Glomerular visceral epithelial cell (primary cell): ENCODE measurements at regions not wholly inside any gene's neighbourhood (a gene's known extent, or its start where the extent isn't known, plus 50 kb on each side); places are given as distances from the start of the nearest gene placed in this dataset.

Experiments used
- DNase-seq: peaks from one replicate; pipeline ENCODE4 v3.0.0-alpha.2; 2016; ENCODE audit errors: extremely low spot score

DNA sequence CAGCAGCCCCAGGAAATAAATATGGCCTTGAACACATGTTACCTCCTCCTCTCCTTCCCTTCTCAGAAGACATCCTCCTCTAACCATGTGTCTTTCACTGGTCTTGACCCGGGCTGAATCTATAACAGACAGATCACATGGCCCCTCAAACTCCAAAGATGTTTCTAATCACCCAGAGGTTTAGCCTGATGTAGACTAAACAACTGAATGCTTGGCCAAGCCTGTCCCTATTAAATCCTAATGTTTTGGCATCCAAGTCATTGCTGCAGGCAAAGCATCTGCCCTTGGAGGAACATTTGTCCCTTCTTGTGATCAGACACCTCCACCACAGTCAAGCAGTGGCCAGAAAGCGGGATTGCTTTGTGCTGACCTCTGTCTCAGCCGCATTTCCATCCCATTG is 65.5 kb downstream of the ANKRD60 start:
- DNase-seq, result no peak

- no peak for DNase-seq
These were observed 67.3 kb downstream of the ANKRD60 start for GRCh38 chr20:58161192-58161591.

DNA sequence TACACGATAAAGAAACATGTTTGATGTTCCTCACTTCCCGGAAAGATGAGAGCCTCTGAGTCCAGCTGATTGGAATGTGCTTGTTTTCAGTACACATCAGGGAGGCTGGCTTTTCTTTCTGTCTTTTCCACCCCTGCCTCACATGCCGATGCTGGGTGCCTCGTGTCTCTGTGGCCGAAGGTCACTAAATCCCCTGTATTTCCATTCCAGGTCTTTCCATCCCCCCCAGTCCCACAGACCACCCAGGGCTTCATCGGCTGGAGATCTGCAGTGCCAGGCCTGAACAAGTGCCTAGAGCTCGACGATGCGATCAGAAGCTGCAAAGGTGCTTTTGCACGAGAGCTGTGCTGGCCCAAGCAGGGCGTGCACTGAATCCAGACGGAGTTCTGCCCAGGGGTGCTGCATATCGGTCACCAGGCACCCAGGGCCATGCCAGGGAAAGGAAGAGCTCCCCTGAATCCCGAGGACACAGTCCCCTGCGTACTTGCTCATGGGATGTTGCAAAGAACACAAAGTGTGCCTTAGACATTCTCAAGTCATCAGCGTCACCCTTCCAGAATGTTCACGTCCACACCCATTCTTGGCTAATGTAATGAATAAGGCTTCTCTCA is 67.9 kb downstream of the ANKRD60 start:
- DNase-seq, result no peak

- DNase-seq, result no peak
These were observed 73.1 kb downstream of the ANKRD60 start for GRCh38 chr20:58155148-58155925.

GRCh38 chr20:58154113-58154512 is 74.3 kb downstream of the ANKRD60 start:
- DNase-seq, result no peak

DNA sequence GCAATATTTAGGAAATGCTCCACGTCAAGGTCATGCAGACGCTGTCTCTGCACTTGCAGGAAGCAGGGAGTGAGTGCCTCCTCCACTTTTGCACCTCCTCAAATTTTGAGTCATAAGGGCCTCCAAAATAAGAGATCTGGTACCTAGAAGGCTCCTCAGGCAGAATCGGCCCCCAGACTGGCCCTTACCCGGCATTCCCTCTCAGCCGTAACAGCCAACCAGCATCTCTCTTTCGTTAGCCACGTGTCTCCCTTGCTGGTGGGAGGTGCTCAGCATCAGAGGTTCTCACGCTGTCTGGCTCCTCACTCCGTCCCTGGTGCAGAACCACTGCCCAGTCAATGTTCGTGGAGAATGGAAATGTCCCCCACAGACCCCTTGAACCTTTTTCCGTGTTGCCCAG is 75.3 kb downstream of the ANKRD60 start:
- no peak for DNase-seq

- DNase-seq, result no peak
These were observed 77.7 kb downstream of the ANKRD60 start for GRCh38 chr20:58150772-58151171.

GRCh38 chr20:58149437-58150091 is 78.9 kb downstream of the ANKRD60 start:
- no peak for DNase-seq

GRCh38 chr20:58148891-58149290 is 79.6 kb downstream of the ANKRD60 start:
- DNase-seq, result no peak

DNA sequence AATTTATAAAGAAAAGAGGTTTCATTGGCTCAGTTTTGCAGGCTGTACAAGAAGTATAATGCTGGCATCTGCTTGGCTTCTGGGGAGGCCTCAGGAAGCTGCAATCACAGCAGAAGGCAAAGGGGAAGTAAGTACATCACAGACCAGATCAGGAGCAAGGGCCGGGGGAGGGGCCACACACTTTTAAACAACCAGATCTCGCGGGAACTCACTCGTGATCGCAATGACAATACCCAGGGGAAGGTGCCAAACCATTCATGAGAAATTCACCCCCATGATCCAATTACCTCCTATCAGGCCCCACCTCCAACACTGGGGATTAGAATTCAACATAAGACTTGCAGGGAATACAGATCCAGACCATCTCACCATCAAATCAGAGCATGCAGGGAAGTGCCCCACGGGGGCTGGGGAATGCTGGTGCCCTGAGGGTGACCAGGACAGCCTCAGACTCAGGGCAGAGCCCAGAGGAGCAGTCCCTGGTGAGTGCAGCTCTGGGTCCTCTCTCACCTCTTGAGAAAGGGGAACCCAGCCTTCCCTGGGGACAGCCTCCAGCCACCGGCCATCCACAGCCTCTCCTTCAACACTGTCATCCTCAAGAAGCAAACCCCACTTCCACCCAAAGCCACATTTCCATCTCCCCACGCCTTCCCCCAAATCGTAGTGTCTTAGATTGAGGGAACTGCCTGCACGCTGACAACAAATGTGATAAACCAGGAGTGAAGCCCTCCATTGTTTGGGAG is 80.7 kb downstream of the ANKRD60 start:
- no peak for DNase-seq

DNA sequence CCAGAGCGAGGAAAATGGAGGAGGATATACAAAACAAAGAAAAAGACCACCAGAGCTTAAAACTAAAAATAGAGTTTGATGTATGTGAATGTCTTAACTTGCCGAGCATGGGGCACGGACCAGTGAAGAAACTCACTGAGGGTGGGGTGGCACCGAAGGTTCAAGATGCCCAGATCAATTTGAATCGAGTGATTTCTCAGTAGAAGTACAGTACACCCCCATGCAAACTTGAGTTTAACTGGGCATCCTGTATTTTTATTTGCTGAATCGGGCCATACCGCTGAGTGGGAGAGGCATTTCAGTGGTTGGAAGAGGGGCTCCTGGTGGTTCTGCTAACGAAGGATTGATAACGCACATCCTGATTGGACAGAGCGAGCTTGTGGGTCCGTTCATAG is 81.7 kb downstream of the ANKRD60 start:
- no peak for DNase-seq

DNA sequence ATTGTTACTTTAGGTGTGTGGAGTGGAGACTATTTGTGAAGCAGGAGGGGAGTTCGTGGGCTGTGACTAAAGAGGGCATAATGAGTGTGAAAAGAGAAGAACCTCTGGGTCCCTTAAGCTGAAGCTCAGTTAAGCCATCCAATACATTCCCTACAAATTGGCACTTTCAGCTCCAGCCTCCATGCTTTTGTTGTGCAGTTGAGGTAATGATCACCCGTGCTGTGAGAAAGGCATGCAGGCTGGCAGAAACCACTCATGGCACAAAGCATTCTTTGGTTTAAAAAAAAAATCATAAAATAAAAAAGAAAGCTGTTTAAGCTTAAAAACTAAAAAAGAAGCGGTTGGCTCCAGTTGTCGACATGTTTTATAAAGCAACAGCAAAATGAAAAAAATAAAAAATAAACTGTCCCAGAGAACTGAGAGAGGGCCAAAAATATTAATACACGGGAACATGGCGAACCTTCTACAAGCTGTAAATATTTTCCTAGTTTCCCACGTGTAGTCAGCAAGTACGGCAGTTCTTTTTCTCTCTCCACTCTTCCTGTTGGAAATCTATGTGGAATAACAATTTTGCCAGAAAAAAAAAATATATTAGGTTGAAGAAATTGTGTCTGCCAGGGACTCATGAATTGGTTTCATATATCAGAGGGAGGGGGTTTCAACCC is 82.2 kb downstream of the ANKRD60 start:
- no peak for DNase-seq

- DNase-seq, result no peak
These were observed 82.9 kb downstream of the ANKRD60 start for GRCh38 chr20:58145506-58146080.

GRCh38 chr20:58144096-58144495 is 84.4 kb downstream of the ANKRD60 start:
- no peak for DNase-seq

GRCh38 chr20:58143531-58143930 is 84.9 kb downstream of the ANKRD60 start:
- no peak for DNase-seq

DNA sequence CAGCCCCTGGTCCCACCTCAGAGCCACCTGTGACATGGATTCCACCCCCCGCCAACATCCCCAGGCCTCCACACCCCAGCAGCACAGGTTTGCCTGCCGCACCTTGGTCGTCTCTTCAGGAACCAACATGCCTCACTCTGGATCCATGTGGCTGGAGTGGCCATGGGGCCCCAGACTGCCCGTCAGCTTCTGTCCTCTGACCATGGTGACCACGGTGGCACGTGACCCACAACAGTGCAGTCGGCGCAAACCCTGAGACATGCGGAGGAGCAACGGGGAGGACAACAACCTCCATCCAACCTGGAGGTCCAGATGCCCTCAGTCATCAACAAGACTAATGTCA is 85.6 kb downstream of the ANKRD60 start:
- no peak for DNase-seq

- no peak for DNase-seq
These were observed 86.2 kb downstream of the ANKRD60 start for GRCh38 chr20:58141971-58142842.

DNA sequence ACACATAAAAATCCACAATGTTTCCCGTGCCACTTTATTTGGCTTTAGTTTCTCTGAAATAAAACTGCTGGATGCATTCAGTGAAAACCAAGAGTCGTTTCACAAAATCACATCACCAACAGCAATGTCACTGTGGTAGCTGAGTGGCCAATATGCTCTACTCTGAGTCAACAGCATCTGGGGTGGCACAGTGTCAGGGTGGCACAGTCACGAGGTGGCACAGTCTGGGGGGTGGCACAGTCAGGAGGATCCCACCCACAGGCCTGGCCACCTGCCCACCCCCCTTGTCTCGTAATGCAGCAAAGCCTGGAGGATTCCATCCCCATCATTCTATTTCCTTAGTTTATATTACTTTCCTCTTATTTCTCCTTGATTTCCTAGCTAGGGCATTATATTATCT is 87.0 kb downstream of the ANKRD60 start:
- DNase-seq, result no peak

GRCh38 chr20:58140787-58141425 is 87.5 kb downstream of the ANKRD60 start:
- DNase-seq, result no peak
